ENCODE measurements at regions not wholly inside any gene's neighbourhood (a gene's known extent, or its start where the extent isn't known, plus 50 kb on each side); places are given as distances from the start of the nearest gene placed in this dataset.

- no TSS peak for BruUV-seq (replicated peaks)
- H3K4me3 ChIP-seq (replicated peaks in 1 of 3; ENCODE audit: insufficient read depth in 1 of 3, low read depth in 1 of 3, low read length in 3 of 3): no peak overlapping the region
- no peaks in the 10 kb centered on the region for H3K9me3 ChIP-seq (replicated peaks; ENCODE audit: control insufficient read depth, insufficient read depth, low read length)
- no peak overlapping the region for H3K4me2 ChIP-seq (ENCODE audit: insufficient read depth, low read length)
- ChIA-PET CTCF (no interaction called here), POLR2A (no interaction called here)
- TF ChIP-seq EZH2 (IDR thresholded peaks at IDR 0.05; ENCODE audit: borderline replicate concordance, low read depth, low read length, severe bottlenecking) (no peak), GATA2 (IDR thresholded peaks at IDR 0.05; ENCODE audit: insufficient read depth, insufficient read length, low read depth, low read length) (no peak), POLR2AphosphoS5 (IDR thresholded peaks at IDR 0.05; ENCODE audit: insufficient read depth, low read depth, low read length) (no peak), MYC (IDR thresholded peaks at IDR 0.05; ENCODE audit: low read depth, low read length) (no peak), JUN (IDR thresholded peaks at IDR 0.05; ENCODE audit: borderline replicate concordance, insufficient read depth, insufficient read length, low read depth) (no peak), POLR2A (IDR thresholded peaks at IDR 0.05; ENCODE audit: low read depth, low read length) (no peak), FOS (IDR thresholded peaks at IDR 0.05; ENCODE audit: borderline replicate concordance, insufficient read depth, low read length) (no peak)
- TF ChIP-seq, protein P1, sequence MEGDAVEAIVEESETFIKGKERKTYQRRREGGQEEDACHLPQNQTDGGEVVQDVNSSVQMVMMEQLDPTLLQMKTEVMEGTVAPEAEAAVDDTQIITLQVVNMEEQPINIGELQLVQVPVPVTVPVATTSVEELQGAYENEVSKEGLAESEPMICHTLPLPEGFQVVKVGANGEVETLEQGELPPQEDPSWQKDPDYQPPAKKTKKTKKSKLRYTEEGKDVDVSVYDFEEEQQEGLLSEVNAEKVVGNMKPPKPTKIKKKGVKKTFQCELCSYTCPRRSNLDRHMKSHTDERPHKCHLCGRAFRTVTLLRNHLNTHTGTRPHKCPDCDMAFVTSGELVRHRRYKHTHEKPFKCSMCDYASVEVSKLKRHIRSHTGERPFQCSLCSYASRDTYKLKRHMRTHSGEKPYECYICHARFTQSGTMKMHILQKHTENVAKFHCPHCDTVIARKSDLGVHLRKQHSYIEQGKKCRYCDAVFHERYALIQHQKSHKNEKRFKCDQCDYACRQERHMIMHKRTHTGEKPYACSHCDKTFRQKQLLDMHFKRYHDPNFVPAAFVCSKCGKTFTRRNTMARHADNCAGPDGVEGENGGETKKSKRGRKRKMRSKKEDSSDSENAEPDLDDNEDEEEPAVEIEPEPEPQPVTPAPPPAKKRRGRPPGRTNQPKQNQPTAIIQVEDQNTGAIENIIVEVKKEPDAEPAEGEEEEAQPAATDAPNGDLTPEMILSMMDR (IDR thresholded peaks at IDR 0.05; ENCODE audit: extremely low read depth in 1 of 2, insufficient read depth in 1 of 2, low read depth in 1 of 2, low read length in 2 of 2): no peak
- TF ChIP-seq, protein P2, sequence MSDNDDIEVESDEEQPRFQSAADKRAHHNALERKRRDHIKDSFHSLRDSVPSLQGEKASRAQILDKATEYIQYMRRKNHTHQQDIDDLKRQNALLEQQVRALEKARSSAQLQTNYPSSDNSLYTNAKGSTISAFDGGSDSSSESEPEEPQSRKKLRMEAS (IDR thresholded peaks at IDR 0.05; ENCODE audit: insufficient read depth, insufficient read length): no peak
- DNase-seq (ENCODE audit: low read depth, low spot score) (no peak), FAIRE-seq (no peak)
- H3K9ac ChIP-seq (replicated peaks; ENCODE audit: extremely low read depth, insufficient read depth, low read length): no peak overlapping the region
- dilution Hi-C loops (cut with MboI; ENCODE audit: extremely low pct_ligation_motif_present, low sequenced_read_pairs): no loop called here
- no peaks in the 10 kb centered on the region for H3K27me3 ChIP-seq (ENCODE audit: control insufficient read depth in 2 of 2, insufficient read depth in 2 of 2, low read length in 2 of 2)
- no peaks in the 10 kb centered on the region for H3K4me1 ChIP-seq (ENCODE audit: control insufficient read depth, extremely low read depth, insufficient read depth, low read length)
- H3K79me2 ChIP-seq (ENCODE audit: control insufficient read depth, insufficient read depth, low read length): no peaks in the 10 kb centered on the region
- intact Hi-C loops (cut with micrococcal nuclease): no loop called here
- no peak overlapping the region for H3K27ac ChIP-seq (ENCODE audit: insufficient read depth, low read depth, low read length)
- H2AFZ ChIP-seq (ENCODE audit: low read depth, low read length): no peak overlapping the region
- no peaks in the 10 kb centered on the region for H3K9me1 ChIP-seq (replicated peaks; ENCODE audit: control insufficient read depth, extremely low read depth, insufficient read depth, low read length)
- no peaks in the 10 kb centered on the region for H4K20me1 ChIP-seq (replicated peaks; ENCODE audit: control insufficient read depth, extremely low read depth, insufficient read depth, low read length)
- H3K36me3 ChIP-seq (ENCODE audit: control insufficient read depth in 2 of 2, extremely low read depth in 1 of 2, insufficient read depth in 2 of 2, low read length in 2 of 2): no peaks in the 10 kb centered on the region
Observed at GRCh38 chr4:77268108-77268507, 111.1 kb downstream of the CCNG2 start.

Data from endothelial cell of umbilical vein (primary cell).